ENCODE measurements at regions not wholly inside any gene's neighbourhood (a gene's known extent, or its start where the extent isn't known, plus 50 kb on each side); places are given as distances from the start of the nearest gene placed in this dataset.

- TF ChIP-seq FOXK2 (conservative IDR thresholded peaks at IDR 0.05 in 1 of 2, IDR thresholded peaks at IDR 0.05 in 1 of 2; ENCODE audit: low read depth in 2 of 2) (no peak), RBFOX2 (IDR thresholded peaks at IDR 0.05; ENCODE audit: low read depth, low read length) (no peak), ZBTB1 (CRISPR knock-in tag; IDR thresholded peaks at IDR 0.05; ENCODE audit: borderline replicate concordance, low read depth) (no peak)
These were observed 144.6 kb downstream of the SOX3 start for GRCh38 chrX:140360284-140360683.
